Retinal pigment epithelial cell (primary cell): ENCODE measurements at regions not wholly inside any gene's neighbourhood (a gene's known extent, or its start where the extent isn't known, plus 50 kb on each side); places are given as distances from the start of the nearest gene placed in this dataset.

Experiments used
- DNase-seq: peaks from one replicate; pipeline ENCODE4 v3.0.0-alpha.2; 2010; ENCODE audit warnings: low read depth
- H3K4me3 ChIP-seq: 2 replicates; pipeline ENCODE4 v1.5.1; 2011; ENCODE audit warnings: mild to moderate bottlenecking, low read length, control low read depth, moderate library complexity
- TF ChIP-seq, protein P1 (sequence below): conservative IDR thresholded peaks from 2 replicates; pipeline ENCODE4 v1.5.1; 2011; ENCODE audit warnings: low read depth, low read length, control low read depth, inconsistent platforms

- DNase-seq = no peak
- H3K4me3 ChIP-seq = no peak overlapping the region
- TF ChIP-seq, protein P1, sequence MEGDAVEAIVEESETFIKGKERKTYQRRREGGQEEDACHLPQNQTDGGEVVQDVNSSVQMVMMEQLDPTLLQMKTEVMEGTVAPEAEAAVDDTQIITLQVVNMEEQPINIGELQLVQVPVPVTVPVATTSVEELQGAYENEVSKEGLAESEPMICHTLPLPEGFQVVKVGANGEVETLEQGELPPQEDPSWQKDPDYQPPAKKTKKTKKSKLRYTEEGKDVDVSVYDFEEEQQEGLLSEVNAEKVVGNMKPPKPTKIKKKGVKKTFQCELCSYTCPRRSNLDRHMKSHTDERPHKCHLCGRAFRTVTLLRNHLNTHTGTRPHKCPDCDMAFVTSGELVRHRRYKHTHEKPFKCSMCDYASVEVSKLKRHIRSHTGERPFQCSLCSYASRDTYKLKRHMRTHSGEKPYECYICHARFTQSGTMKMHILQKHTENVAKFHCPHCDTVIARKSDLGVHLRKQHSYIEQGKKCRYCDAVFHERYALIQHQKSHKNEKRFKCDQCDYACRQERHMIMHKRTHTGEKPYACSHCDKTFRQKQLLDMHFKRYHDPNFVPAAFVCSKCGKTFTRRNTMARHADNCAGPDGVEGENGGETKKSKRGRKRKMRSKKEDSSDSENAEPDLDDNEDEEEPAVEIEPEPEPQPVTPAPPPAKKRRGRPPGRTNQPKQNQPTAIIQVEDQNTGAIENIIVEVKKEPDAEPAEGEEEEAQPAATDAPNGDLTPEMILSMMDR = no peak
Observed at GRCh38 chr13:34758628-34759027, 183.4 kb upstream of the NBEA start.

- H3K4me3 ChIP-seq = no peak overlapping the region
- DNase-seq = no peak
- TF ChIP-seq, protein P1 = no peak
Observed at GRCh38 chr13:34762312-34762711, 179.8 kb upstream of the NBEA start.

GRCh38 chr13:34764246-34764645 lies 177.8 kb upstream of the NBEA start:
- TF ChIP-seq, protein P1 = no peak
- no peak overlapping the region for H3K4me3 ChIP-seq
- no peak for DNase-seq

DNA sequence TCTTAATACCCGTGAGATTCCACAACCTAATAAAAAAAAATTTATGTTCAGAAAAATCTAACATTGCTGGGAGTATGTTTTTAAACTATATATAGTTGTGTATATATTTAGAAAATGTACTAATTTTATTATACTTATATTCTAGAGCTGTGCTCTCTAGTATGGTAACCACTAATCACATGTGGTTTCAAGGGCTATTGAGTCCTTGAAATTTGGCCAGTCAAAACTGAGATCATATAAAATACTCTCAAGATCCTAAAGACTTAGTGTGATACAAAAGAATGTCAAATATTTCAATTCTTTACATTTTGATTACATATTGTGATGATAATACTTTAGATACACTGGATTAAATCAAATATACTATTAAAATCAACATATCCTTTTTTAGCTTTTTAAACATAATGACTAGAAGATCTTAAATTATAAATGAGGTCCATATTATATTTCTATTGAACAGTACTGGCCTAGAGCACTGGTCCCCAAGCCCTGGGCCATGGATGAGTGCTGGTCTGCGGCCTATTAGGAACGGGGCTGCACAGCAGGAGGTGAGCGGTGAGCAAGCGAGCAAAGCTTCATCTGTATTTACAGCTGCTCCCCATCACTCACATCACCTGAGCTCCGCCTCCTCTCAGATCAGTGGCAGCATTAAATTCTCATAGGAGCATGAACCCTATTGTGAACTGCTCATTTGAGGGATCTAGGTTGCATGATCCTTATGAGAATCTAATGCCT lies 176.5 kb upstream of the NBEA start:
- DNase-seq = no peak
- H3K4me3 ChIP-seq = no peak overlapping the region
- TF ChIP-seq, protein P1 = no peak

- no peak overlapping the region for H3K4me3 ChIP-seq
- no peak for DNase-seq
- TF ChIP-seq, protein P1 = no peak
Observed at GRCh38 chr13:34767778-34768177, 174.3 kb upstream of the NBEA start.

DNA sequence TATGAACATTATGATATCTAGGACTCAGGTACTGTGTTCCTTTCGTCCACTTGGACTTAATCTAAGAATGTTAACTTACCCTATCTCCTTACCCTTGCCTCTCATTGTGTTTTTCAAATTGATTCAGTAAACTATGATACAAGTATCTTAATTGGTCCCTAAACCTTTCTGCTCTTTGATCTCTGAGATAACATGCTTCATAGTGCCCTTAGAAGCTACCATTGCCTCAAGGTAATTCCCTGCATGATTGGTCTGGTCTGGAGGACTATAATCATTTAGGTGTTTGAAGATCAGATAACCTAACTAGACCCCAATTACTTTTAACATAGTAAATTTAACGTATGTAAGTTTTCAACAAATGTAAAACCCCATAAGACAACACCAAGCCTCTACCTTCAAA lies 169.9 kb upstream of the NBEA start:
- TF ChIP-seq, protein P1 = no peak
- DNase-seq = no peak
- H3K4me3 ChIP-seq = no peak overlapping the region

DNA sequence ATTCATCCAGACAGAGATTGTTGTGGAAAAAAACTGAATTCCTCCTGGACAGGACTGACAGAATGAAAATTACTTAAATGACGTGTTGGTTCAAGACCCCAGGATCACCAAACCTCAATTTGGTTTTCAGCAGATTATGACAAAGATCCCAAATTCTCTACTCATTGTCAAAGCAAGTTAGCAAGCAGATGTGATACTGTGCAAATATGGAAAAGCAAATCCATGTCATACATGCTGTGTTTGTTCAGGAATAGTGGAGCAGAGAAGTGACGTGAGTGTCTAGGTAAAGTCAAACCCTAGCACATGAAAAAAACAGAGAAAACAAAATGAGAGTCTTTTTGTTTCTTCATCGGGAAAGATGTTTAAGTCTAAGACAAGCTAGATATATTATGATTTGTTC lies 169.2 kb upstream of the NBEA start:
- no peak for DNase-seq
- TF ChIP-seq, protein P1 = no peak
- no peak overlapping the region for H3K4me3 ChIP-seq
